ENCODE measurements at regions not wholly inside any gene's neighbourhood (a gene's known extent, or its start where the extent isn't known, plus 50 kb on each side); places are given as distances from the start of the nearest gene placed in this dataset.

- Mint-ChIP-seq H3K27ac (no peak overlapping the region), H3K4me3 (no peak overlapping the region)
Observed at GRCh38 chr7:41244246-41244645, 458.6 kb downstream of the INHBA start.

GRCh38 chr7:41241641-41242040 lies 461.2 kb downstream of the INHBA start:
- H3K9me3 Mint-ChIP-seq, result peaks cover 3% of the 10 kb centered on the region
- H3K4me1 Mint-ChIP-seq, result no peaks in the 10 kb centered on the region
- H3K27me3 Mint-ChIP-seq, result no peaks in the 10 kb centered on the region
- CTCF ChIA-PET, result no interaction called here
- POLR2A ChIA-PET, result no interaction called here
- H3K27ac Mint-ChIP-seq, result no peak overlapping the region
- no peaks in the 10 kb centered on the region for H3K36me3 Mint-ChIP-seq (ENCODE audit: low read depth)
- DNase-seq, result no peak
- H3K4me3 Mint-ChIP-seq, result no peak overlapping the region

More at GRCh38 chr7:41244246-41244645, 458.6 kb downstream of the INHBA start:
- CTCF ChIA-PET, result no interaction called here
- Mint-ChIP-seq H3K27me3 (no peaks in the 10 kb centered on the region), H3K4me1 (no peaks in the 10 kb centered on the region), H3K9me3 (peaks cover 5% of the 10 kb centered on the region), H3K36me3 (ENCODE audit: low read depth) (no peaks in the 10 kb centered on the region)
- POLR2A ChIA-PET, result no interaction called here
- DNase-seq, result no peak

DNA sequence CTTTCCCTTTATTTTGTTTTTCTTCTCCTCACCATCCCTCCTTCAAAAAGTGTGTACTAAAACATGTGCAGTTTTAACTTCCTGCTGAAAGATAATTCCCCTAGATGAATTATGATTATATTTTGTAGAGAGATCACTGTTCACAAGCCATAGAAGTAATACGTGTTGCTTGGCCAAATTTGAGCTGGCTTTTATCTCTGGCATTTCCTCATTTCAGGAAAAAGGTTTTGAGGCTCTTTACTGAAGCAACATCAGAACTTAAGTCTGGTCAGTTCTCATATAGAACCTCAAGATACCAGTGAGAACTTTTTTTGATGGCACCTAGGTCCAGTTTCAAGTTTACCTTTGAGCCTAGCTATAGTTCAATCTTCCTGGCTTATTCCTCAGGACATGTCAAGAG lies 463.3 kb downstream of the INHBA start:
- ChIA-PET POLR2A (no interaction called here), CTCF (no interaction called here)
- H3K36me3 Mint-ChIP-seq (ENCODE audit: low read depth), result no peaks in the 10 kb centered on the region

DNA sequence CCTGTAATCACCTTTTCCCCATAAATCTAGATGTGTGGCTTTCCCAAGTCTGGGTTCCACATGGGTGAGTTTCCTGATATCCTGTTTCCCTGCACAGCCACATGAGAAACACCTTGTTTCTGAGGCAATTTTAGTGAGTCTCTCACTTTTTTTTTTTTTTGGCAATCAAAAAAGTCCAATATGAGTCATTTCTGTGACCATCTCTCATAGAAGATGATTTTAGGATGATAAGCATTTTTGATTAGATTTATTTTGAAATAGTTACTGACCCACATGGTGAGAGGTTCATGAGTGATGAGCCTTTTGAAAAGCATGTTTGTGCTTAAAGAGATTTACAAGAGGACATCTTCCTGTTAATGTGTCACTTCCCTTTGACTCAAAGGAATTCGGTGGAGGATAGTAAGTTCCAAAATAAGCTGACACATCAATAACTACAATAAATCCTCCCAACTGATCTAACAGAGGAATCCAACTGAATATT lies 464.0 kb downstream of the INHBA start:
- Mint-ChIP-seq H3K4me1 (no peaks in the 10 kb centered on the region), H3K4me3 (no peak overlapping the region), H3K36me3 (ENCODE audit: low read depth) (no peaks in the 10 kb centered on the region), H3K27me3 (no peaks in the 10 kb centered on the region), H3K27ac (no peak overlapping the region), H3K9me3 (peaks cover 8% of the 10 kb centered on the region)
- DNase-seq, result no peak
- ChIA-PET POLR2A (no interaction called here), CTCF (no interaction called here)

More for the DNA sequence above, 463.3 kb downstream of the INHBA start:
- H3K27ac Mint-ChIP-seq, result no peak overlapping the region
- no peak for DNase-seq
- no peaks in the 10 kb centered on the region for H3K27me3 Mint-ChIP-seq
- H3K4me3 Mint-ChIP-seq, result no peak overlapping the region
- H3K9me3 Mint-ChIP-seq, result peaks cover 8% of the 10 kb centered on the region
- no peaks in the 10 kb centered on the region for H3K4me1 Mint-ChIP-seq

DNA sequence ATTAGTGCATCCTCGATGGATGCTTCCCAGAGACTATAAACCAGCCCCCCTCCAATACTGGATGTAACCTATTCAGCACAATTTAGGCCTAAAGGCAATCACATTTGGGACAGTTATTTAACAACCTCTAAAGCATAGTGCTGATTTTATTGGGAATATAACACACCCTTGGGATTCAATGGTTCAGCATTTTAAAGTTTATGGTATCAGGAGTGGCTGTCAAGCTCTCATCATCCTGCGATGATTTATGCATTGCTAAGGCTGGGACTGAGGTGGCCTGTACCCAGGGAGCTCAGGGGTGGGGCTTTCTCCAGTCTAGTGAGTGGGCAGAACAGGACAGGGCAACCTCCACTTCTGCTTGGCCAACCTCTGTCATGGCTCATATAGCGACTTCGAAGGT lies 464.9 kb downstream of the INHBA start:
- H3K36me3 Mint-ChIP-seq (ENCODE audit: low read depth), result no peaks in the 10 kb centered on the region
- peaks cover 12% of the 10 kb centered on the region for H3K9me3 Mint-ChIP-seq
- H3K27ac Mint-ChIP-seq, result no peak overlapping the region
- no peak overlapping the region for H3K4me3 Mint-ChIP-seq
- DNase-seq, result no peak
- ChIA-PET CTCF (no interaction called here), POLR2A (interaction anchor here (0.6 kb wide), 1 partner anchor 533 kb away, joined by 3 read pairs; no protein-coding TSS in a partner anchor)
- H3K27me3 Mint-ChIP-seq, result no peaks in the 10 kb centered on the region
- no peaks in the 10 kb centered on the region for H3K4me1 Mint-ChIP-seq

- ChIA-PET CTCF (no interaction called here), POLR2A (no interaction called here)
- DNase-seq, result no peak
- Mint-ChIP-seq H3K4me3 (no peak overlapping the region), H3K27me3 (no peaks in the 10 kb centered on the region), H3K36me3 (ENCODE audit: low read depth) (no peaks in the 10 kb centered on the region), H3K4me1 (no peaks in the 10 kb centered on the region), H3K9me3 (peaks cover 31% of the 10 kb centered on the region), H3K27ac (no peak overlapping the region)
Observed at GRCh38 chr7:41232086-41232485, 470.8 kb downstream of the INHBA start.

DNA sequence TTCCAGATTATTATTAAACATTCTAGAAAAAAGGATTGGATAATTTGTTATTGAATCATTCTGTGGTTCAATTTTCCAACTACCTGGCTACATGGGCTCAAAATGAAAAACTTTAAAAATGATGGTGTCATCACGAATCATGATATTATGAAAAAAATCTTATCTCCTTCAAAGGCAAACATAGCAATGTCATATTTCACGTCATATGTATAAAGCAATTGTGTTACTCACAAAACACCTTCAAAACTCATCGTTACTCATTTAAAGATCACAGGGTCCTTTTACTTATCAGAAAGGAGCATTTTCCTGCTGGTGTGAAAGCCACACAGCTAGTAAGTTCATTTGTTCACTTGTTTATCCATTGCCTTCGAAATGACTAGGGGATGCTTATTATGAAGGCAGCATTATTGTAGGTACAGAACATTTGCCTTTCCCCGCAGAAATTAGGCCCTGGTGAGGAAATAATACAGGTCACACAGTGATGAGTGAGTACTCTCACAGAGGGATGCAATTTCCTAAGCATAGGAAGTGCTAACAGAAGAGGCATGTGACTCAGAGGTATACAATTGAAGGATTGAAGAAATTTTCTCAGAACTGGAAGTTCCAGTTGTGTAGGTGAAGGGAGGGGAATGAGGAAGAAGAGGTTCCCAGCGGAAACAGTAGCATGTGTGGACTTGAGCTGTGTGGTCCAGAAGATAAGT lies 478.7 kb downstream of the INHBA start:
- Mint-ChIP-seq H3K27me3 (no peaks in the 10 kb centered on the region), H3K27ac (no peak overlapping the region), H3K36me3 (ENCODE audit: low read depth) (no peaks in the 10 kb centered on the region), H3K9me3 (peaks cover 17% of the 10 kb centered on the region), H3K4me1 (no peaks in the 10 kb centered on the region), H3K4me3 (no peak overlapping the region)
- DNase-seq, result no peak
- ChIA-PET CTCF (no interaction called here), POLR2A (no interaction called here)

DNA sequence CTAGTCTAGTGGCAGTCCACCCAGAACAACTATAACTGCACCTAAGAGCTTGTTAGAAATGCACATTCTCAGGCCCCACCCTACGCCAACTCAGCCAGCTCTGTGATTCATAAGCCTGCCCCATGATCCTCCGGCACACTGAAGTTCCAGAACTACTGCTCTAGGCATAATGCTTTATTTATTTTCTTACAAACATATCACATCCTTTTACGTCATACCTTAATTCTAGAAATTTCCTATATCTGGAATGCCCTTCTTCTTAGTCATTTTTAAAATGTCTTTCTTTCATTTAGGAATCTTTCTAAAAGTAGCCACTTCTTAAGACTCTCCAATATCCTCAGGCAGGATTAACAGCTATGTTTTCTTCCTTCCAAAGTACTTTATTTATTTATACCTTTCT lies 480.1 kb downstream of the INHBA start:
- Mint-ChIP-seq H3K27me3 (no peaks in the 10 kb centered on the region), H3K4me1 (no peaks in the 10 kb centered on the region), H3K36me3 (ENCODE audit: low read depth) (no peaks in the 10 kb centered on the region), H3K9me3 (peaks cover 17% of the 10 kb centered on the region), H3K4me3 (no peak overlapping the region), H3K27ac (no peak overlapping the region)
- DNase-seq, result no peak
- CTCF ChIA-PET, result no interaction called here
- POLR2A ChIA-PET, result no interaction called here

DNA sequence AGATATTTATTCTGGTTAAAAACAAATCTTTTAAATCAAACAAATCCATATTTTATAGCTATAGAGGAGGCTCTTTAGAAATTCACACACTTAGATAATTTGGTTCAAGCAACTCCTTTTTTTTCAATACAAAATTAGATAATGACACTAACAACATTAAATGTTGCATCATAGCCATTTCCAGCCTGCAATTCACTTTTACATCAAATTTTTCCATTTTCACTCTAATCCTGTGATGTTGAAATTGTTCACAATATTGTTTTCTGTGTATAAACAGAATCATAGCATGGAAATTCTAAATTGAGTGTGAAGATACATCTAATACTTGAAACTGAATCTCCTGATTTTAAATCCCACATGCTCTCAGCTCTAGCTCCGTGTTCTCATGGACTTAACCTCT lies 482.6 kb downstream of the INHBA start:
- no peak for DNase-seq
- POLR2A ChIA-PET, result no interaction called here
- no peak overlapping the region for H3K27ac Mint-ChIP-seq
- H3K36me3 Mint-ChIP-seq (ENCODE audit: low read depth), result no peaks in the 10 kb centered on the region
- H3K4me1 Mint-ChIP-seq, result no peaks in the 10 kb centered on the region
- H3K4me3 Mint-ChIP-seq, result no peak overlapping the region
- H3K9me3 Mint-ChIP-seq, result peaks cover 17% of the 10 kb centered on the region
- H3K27me3 Mint-ChIP-seq, result no peaks in the 10 kb centered on the region
- CTCF ChIA-PET, result no interaction called here

- Mint-ChIP-seq H3K27me3 (no peaks in the 10 kb centered on the region), H3K4me3 (no peak overlapping the region), H3K4me1 (no peaks in the 10 kb centered on the region), H3K36me3 (ENCODE audit: low read depth) (no peaks in the 10 kb centered on the region), H3K27ac (no peak overlapping the region), H3K9me3 (peaks cover 19% of the 10 kb centered on the region)
- POLR2A ChIA-PET, result no interaction called here
- DNase-seq, result no peak
- CTCF ChIA-PET, result no interaction called here
Observed at GRCh38 chr7:41219276-41219675, 483.6 kb downstream of the INHBA start.

DNA sequence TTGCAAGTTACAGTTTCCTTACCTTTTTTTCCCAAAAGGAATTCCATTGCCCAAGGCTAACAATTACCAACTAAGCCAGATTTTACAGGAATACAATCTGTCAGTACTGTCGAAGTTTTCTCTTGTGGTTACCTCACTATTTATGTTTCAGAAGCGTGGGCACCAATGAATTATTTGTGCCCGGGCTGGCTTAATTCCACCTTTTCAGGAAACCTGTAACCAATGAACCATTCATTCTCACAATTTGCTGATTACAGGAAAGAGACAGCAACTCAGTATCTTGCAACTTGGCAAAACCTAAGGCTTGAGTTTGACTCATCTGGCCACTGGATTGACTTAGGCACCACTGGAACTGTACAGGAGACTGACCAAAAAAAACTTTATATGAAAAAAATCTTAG lies 485.6 kb downstream of the INHBA start:
- ChIA-PET POLR2A (no interaction called here), CTCF (no interaction called here)
- no peak overlapping the region for H3K4me3 Mint-ChIP-seq
- H3K27me3 Mint-ChIP-seq, result no peaks in the 10 kb centered on the region
- DNase-seq, result no peak
- H3K36me3 Mint-ChIP-seq (ENCODE audit: low read depth), result no peaks in the 10 kb centered on the region
- peaks cover 14% of the 10 kb centered on the region for H3K9me3 Mint-ChIP-seq
- H3K27ac Mint-ChIP-seq, result no peak overlapping the region
- no peaks in the 10 kb centered on the region for H3K4me1 Mint-ChIP-seq

GRCh38 chr7:41207141-41207540 lies 495.7 kb downstream of the INHBA start:
- no peaks in the 10 kb centered on the region for H3K27me3 Mint-ChIP-seq
- POLR2A ChIA-PET, result no interaction called here
- H3K27ac Mint-ChIP-seq, result no peak overlapping the region
- no peak overlapping the region for H3K4me3 Mint-ChIP-seq
- no peaks in the 10 kb centered on the region for H3K36me3 Mint-ChIP-seq (ENCODE audit: low read depth)
- CTCF ChIA-PET, result no interaction called here
- no peak for DNase-seq
- H3K4me1 Mint-ChIP-seq, result no peaks in the 10 kb centered on the region
- peaks cover 4% of the 10 kb centered on the region for H3K9me3 Mint-ChIP-seq

DNA sequence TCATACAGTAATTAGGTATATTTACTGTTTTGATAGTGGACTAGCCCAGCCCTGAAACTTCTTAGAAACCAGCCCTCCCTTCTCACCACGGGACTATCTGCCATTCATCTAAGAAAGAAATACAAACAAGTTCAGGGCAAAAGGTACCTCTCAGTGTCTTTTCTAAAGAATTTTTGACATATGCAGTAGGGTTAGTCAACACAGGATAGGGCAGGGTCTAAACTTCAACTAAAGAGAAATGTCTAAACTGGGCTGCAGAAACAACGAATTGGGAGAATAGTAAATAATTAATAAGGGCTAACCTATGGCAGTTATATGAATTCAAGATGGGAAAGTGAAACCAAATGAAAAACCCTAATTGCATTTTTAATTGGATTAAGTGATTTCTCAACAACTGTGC lies 496.6 kb downstream of the INHBA start:
- ChIA-PET POLR2A (no interaction called here), CTCF (no interaction called here)
- no peak for DNase-seq
- Mint-ChIP-seq H3K36me3 (ENCODE audit: low read depth) (no peaks in the 10 kb centered on the region), H3K4me1 (no peaks in the 10 kb centered on the region), H3K4me3 (no peak overlapping the region), H3K9me3 (peaks cover 4% of the 10 kb centered on the region), H3K27ac (no peak overlapping the region), H3K27me3 (no peaks in the 10 kb centered on the region)

DNA sequence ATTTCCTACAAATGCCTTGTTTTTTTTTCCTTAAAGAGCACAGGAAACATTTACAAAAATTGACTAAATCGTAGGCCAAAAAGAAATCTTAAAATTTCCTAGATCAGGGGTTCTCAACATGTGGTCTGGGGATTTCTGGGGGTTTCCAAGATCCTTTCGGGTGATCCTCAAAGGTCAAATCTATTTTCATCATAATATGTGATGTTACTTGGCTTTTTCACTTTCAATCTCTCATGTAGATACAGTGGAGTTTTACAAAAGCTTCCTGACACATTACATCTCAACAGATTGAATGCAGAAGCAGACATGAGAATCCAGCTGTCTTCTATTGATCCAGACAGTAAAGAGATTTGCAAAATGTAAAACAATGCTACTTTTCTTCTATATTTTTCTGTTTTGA lies 497.3 kb downstream of the INHBA start:
- ChIA-PET CTCF (no interaction called here), POLR2A (no interaction called here)
- Mint-ChIP-seq H3K36me3 (ENCODE audit: low read depth) (no peaks in the 10 kb centered on the region), H3K27me3 (no peaks in the 10 kb centered on the region), H3K27ac (no peak overlapping the region), H3K9me3 (peaks cover 4% of the 10 kb centered on the region), H3K4me3 (no peak overlapping the region), H3K4me1 (no peaks in the 10 kb centered on the region)
- no peak for DNase-seq
